ENCODE measurements at regions not wholly inside any gene's neighbourhood (a gene's known extent, or its start where the extent isn't known, plus 50 kb on each side); places are given as distances from the start of the nearest gene placed in this dataset.

DNA sequence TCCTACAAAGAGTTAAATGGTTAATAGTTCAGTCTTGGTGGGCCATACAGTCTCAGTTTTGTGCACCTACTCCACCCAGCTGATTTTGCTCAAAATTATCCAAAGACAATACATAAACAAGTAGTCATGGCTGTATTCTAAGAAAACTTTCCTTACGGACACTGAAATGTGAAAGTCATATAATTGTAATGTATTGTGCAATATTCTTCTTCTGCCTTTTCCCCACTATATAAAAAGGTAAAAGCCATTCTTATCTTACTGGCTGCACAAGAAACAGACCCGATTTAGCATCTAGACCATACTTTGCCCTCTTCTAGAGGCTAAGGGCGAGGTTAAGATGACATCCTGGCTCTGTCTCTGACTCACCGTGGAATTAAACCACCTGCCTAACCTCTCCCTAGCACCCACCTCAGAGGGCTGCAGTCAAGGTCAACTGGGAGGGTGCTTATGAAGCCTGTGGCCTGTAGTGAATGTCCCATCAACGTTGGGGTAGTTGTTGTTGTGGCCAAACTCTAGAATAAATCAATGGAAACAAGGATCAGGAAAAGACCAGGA lies 63.8 kb upstream of the DOCK1 start:
- TF ChIP-seq, protein P1, sequence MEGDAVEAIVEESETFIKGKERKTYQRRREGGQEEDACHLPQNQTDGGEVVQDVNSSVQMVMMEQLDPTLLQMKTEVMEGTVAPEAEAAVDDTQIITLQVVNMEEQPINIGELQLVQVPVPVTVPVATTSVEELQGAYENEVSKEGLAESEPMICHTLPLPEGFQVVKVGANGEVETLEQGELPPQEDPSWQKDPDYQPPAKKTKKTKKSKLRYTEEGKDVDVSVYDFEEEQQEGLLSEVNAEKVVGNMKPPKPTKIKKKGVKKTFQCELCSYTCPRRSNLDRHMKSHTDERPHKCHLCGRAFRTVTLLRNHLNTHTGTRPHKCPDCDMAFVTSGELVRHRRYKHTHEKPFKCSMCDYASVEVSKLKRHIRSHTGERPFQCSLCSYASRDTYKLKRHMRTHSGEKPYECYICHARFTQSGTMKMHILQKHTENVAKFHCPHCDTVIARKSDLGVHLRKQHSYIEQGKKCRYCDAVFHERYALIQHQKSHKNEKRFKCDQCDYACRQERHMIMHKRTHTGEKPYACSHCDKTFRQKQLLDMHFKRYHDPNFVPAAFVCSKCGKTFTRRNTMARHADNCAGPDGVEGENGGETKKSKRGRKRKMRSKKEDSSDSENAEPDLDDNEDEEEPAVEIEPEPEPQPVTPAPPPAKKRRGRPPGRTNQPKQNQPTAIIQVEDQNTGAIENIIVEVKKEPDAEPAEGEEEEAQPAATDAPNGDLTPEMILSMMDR (conservative IDR thresholded peaks at IDR 0.05; ENCODE audit: low read depth, low read length): no peak
- no peak for TF ChIP-seq BHLHE40 (IDR thresholded peaks at IDR 0.05; ENCODE audit: low read depth, low read length)
- no peak for TF ChIP-seq POLR2A (IDR thresholded peaks at IDR 0.05; ENCODE audit: low read depth, low read length)
- no peak for TF ChIP-seq MAZ (IDR thresholded peaks at IDR 0.05; ENCODE audit: borderline replicate concordance, low read depth, low read length)
- TF ChIP-seq RAD21 (IDR thresholded peaks at IDR 0.05; ENCODE audit: low read length): no peak
- TF ChIP-seq, protein P2, sequence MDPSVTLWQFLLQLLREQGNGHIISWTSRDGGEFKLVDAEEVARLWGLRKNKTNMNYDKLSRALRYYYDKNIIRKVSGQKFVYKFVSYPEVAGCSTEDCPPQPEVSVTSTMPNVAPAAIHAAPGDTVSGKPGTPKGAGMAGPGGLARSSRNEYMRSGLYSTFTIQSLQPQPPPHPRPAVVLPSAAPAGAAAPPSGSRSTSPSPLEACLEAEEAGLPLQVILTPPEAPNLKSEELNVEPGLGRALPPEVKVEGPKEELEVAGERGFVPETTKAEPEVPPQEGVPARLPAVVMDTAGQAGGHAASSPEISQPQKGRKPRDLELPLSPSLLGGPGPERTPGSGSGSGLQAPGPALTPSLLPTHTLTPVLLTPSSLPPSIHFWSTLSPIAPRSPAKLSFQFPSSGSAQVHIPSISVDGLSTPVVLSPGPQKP (IDR thresholded peaks at IDR 0.05; ENCODE audit: borderline replicate concordance, low read depth, low read length): no peak
- TF ChIP-seq RCOR1 (IDR thresholded peaks at IDR 0.05; ENCODE audit: insufficient replicate concordance, low read length): no peak
- no peak for TF ChIP-seq CHD1 (IDR thresholded peaks at IDR 0.05; ENCODE audit: low read depth, low read length)
- TF ChIP-seq SMC3 (IDR thresholded peaks at IDR 0.05; ENCODE audit: low read depth, low read length): no peak
- no peak for TF ChIP-seq FOS (IDR thresholded peaks at IDR 0.05; ENCODE audit: low read depth, low read length)
- no peak for TF ChIP-seq MXI1 (IDR thresholded peaks at IDR 0.05; ENCODE audit: borderline replicate concordance, low read depth, low read length)
- TF ChIP-seq CEBPB (IDR thresholded peaks at IDR 0.05; ENCODE audit: low read depth, low read length): peak; percentile 79
- TF ChIP-seq MAFK (IDR thresholded peaks at IDR 0.05; ENCODE audit: low read depth, low read length): no peak
- no peak for TF ChIP-seq RFX5 (IDR thresholded peaks at IDR 0.05; ENCODE audit: low read depth, low read length)

Measured in IMR-90 (cell line).